ENCODE measurements at regions not wholly inside any gene's neighbourhood (a gene's known extent, or its start where the extent isn't known, plus 50 kb on each side); places are given as distances from the start of the nearest gene placed in this dataset.

GRCh38 chr3:70763894-70764293 lies 451.5 kb upstream of the MDFIC2 start:
- TF ChIP-seq RXRA (IDR thresholded peaks at IDR 0.05) (no peak), JUND (IDR thresholded peaks at IDR 0.05) (no peak), SP1 (IDR thresholded peaks at IDR 0.05) (no peak), ATF3 (IDR thresholded peaks at IDR 0.05) (no peak), FOXA1 (IDR thresholded peaks at IDR 0.05) (no peak), REST (IDR thresholded peaks at IDR 0.05) (no peak)
- Histone ChIP-seq H3K27me3 (ENCODE audit: control insufficient read depth in 4 of 4, insufficient read depth in 4 of 4, low read length in 3 of 4) (peaks cover 0 to 5% (median 0%) of the 10 kb centered on the region in 4 donors), H3K9me3 (ENCODE audit: control insufficient read depth in 4 of 4, low read length in 3 of 4) (peaks cover 0 to 1% (median 0%) of the 10 kb centered on the region in 4 donors), H3K4me1 (ENCODE audit: control insufficient read depth in 4 of 4, insufficient read depth in 4 of 4, low read length in 3 of 4) (no peaks in the 10 kb centered on the region), H3K27ac (ENCODE audit: low read depth in 1 of 2, low read length in 2 of 2) (no peak overlapping the region), H3K9ac (ENCODE audit: low read depth in 1 of 2, low read length in 2 of 2) (no peak overlapping the region), H3K36me3 (ENCODE audit: control insufficient read depth in 4 of 4, insufficient read depth in 3 of 4, low read depth in 1 of 4, low read length in 3 of 4) (no peaks in the 10 kb centered on the region), H3K4me3 (ENCODE audit: low read depth in 1 of 3, low read length in 3 of 3) (no peak overlapping the region)
- no peak for DNase-seq (ENCODE audit: low spot score)
- whole genome bisulfite sequencing: 86% methylated on average over 2 of the region's 2 CpGs

- Histone ChIP-seq H3K27me3 (ENCODE audit: control insufficient read depth in 4 of 4, insufficient read depth in 4 of 4, low read length in 3 of 4) (peaks cover 0 to 5% (median 0%) of the 10 kb centered on the region in 4 donors), H3K9ac (ENCODE audit: low read depth in 1 of 2, low read length in 2 of 2) (no peak overlapping the region), H3K4me3 (ENCODE audit: low read depth in 1 of 3, low read length in 3 of 3) (no peak overlapping the region), H3K4me1 (ENCODE audit: control insufficient read depth in 4 of 4, insufficient read depth in 4 of 4, low read length in 3 of 4) (no peaks in the 10 kb centered on the region), H3K27ac (ENCODE audit: low read depth in 1 of 2, low read length in 2 of 2) (no peak overlapping the region), H3K9me3 (ENCODE audit: control insufficient read depth in 4 of 4, low read length in 3 of 4) (peaks cover 0 to 4% (median 0%) of the 10 kb centered on the region in 4 donors), H3K36me3 (ENCODE audit: control insufficient read depth in 4 of 4, insufficient read depth in 3 of 4, low read depth in 1 of 4, low read length in 3 of 4) (no peaks in the 10 kb centered on the region)
- no peak for TF ChIP-seq ZBTB33 (IDR thresholded peaks at IDR 0.05)
- no peak for TF ChIP-seq HNF4G (IDR thresholded peaks at IDR 0.05)
- no peak for TF ChIP-seq ATF3 (IDR thresholded peaks at IDR 0.05)
- TF ChIP-seq NR2F2 (IDR thresholded peaks at IDR 0.05): no peak
- no peak for TF ChIP-seq FOXA2 (IDR thresholded peaks at IDR 0.05)
- TF ChIP-seq HNF4A (conservative IDR thresholded peaks at IDR 0.05): no peak
- TF ChIP-seq RAD21 (IDR thresholded peaks at IDR 0.05): no peak
- no peak for TF ChIP-seq CTCF (IDR thresholded peaks at IDR 0.05; ENCODE audit: low read depth, low read length, missing input control)
- no peak for TF ChIP-seq GABPA (IDR thresholded peaks at IDR 0.05 in 1 of 2, conservative IDR thresholded peaks at IDR 0.05 in 1 of 2)
- no peak for TF ChIP-seq TAF1 (conservative IDR thresholded peaks at IDR 0.05)
- TF ChIP-seq REST (IDR thresholded peaks at IDR 0.05): no peak
- no peak for TF ChIP-seq EGR1 (IDR thresholded peaks at IDR 0.05; ENCODE audit: low read depth in 2 of 2)
- TF ChIP-seq JUND (IDR thresholded peaks at IDR 0.05): no peak
- WGBS: 60% methylated on average over 2 of the region's 2 CpGs
- no peak for DNase-seq (ENCODE audit: low spot score)
Observed at GRCh38 chr3:70757658-70758057, 445.2 kb upstream of the MDFIC2 start.

All from liver (tissue), 8 donors.